Pancreas (tissue), 10 donors: ENCODE measurements at regions not wholly inside any gene's neighbourhood (a gene's known extent, or its start where the extent isn't known, plus 50 kb on each side); places are given as distances from the start of the nearest gene placed in this dataset.

ENCODE experiments used
- ATAC-seq, 4 donors: fragments of 200-7000 bp; cut with Tn5 transposase; one replicate each; pipeline versions ENCODE4 v1.8.0 to v1.9.1; 2020; ENCODE audit warnings: mild to moderate bottlenecking in 4 of 4, moderate library complexity in 4 of 4
- DNase-seq, 6 donors: peaks; one replicate each; pipeline ENCODE4 v3.0.0-alpha.2; 2020
- FAIRE-seq: peaks from 2 replicates; lab custom pipeline; 2012; peaks lifted over from hg19 to GRCh38; lab: Jason Lieb, UNC
- H3K27ac ChIP-seq, 4 donors: fragments of 200-600 bp; sonication (generic); 1 replicate in 3 of 4; 2 replicates in 1 of 4; pipeline versions ENCODE4 v1.5.0 to v1.8.0; 2020
- H3K27me3 ChIP-seq, 4 donors: fragments of 200-600 bp; one replicate each; pipeline ENCODE4 v1.8.0; 2021
- H3K36me3 ChIP-seq, 3 donors: fragments of 200-600 bp; sonication (generic) in 1 of 3; one replicate each; pipeline versions ENCODE4 v1.5.0 to v1.8.0; 2020 to 2021
- H3K4me1 ChIP-seq, 3 donors: fragments of 200-600 bp; one replicate each; pipeline ENCODE4 v1.8.0; 2021
- H3K4me3 ChIP-seq, 4 donors: fragments of 200-600 bp; sonication (generic) in 2 of 4; one replicate each; pipeline versions ENCODE4 v1.5.0 to v1.8.0; 2020 to 2021
- H3K9me3 ChIP-seq, 4 donors: fragments of 200-600 bp; one replicate each; pipeline ENCODE4 v1.8.0; 2021
- WGBS, 2 donors: extraction: QIAGEN DNeasy Blood & Tissue Kit; methylation state at CpG; one replicate each; pipeline ENCODE4 v1.1.7; 2013; 5-methylcytosine and 5-hydroxymethylcytosine counted together
- intact Hi-C, 3 donors: fragments of 100-400 bp; cut with DNase I; formaldehyde crosslinking; loops; one replicate each; pipeline versions ENCODE4 v1.11.1 to v1.14.2; 2022
- TF ChIP-seq, protein P1 (sequence below), 4 donors: fragments of 200-600 bp; sonication (generic) in 3 of 4; IDR thresholded peaks; one replicate each; pipeline versions ENCODE4 v1.5.0 to v1.8.0; 2021; ENCODE audit warnings: antibody characterized with exemption in 4 of 4
- donor health status: healthy with polysubstance abuse.
- donor health status: DM: no; HTN: no; CAD: no; lungs with moderate emphysema.
- donor health status: DM: no; HTN: no; CAD: no.
- donor health status: control.
- donor health status: control.
- donor health status: Bipolar disorder and iron deficiency.
- donor health status: DM: yes; HTN: yes; CAD: no.
- donor health status: DM: no; HTN: no; CAD: no.
- donor health status: DM: no; HTN: no; CAD: no.
- donor health status: DM: yes; HTN: yes; CAD: no.

DNA sequence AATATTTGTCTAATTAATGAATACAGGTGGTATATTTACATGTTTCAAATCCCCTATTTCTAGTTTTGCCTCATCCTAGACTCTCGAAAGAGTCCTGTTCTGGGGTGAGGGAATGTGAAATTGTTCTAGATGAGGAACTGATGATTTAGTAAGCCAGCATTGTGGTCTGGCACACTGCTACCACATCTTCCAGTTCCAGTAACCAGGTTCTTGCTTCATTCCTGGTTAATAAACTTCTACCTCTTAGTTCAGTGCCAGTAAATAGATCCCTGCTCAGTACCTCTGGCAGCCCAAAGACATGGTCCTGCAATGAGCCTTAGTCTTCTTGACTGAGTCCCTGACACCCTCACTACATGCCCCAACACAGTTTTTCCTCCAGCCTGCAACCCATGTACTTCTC, 207.7 kb downstream of the SREK1 start:
- no peak for DNase-seq
- no peaks in the 10 kb centered on the region for H3K9me3 ChIP-seq
- no peaks in the 10 kb centered on the region for H3K36me3 ChIP-seq
- TF ChIP-seq, protein P1, sequence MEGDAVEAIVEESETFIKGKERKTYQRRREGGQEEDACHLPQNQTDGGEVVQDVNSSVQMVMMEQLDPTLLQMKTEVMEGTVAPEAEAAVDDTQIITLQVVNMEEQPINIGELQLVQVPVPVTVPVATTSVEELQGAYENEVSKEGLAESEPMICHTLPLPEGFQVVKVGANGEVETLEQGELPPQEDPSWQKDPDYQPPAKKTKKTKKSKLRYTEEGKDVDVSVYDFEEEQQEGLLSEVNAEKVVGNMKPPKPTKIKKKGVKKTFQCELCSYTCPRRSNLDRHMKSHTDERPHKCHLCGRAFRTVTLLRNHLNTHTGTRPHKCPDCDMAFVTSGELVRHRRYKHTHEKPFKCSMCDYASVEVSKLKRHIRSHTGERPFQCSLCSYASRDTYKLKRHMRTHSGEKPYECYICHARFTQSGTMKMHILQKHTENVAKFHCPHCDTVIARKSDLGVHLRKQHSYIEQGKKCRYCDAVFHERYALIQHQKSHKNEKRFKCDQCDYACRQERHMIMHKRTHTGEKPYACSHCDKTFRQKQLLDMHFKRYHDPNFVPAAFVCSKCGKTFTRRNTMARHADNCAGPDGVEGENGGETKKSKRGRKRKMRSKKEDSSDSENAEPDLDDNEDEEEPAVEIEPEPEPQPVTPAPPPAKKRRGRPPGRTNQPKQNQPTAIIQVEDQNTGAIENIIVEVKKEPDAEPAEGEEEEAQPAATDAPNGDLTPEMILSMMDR (IDR thresholded peaks at IDR 0.05), result no peak
- intact Hi-C loops, result no loop called here
- H3K4me3 ChIP-seq, result no peak overlapping the region
- H3K4me1 ChIP-seq, result no peaks in the 10 kb centered on the region
- no peak for FAIRE-seq
- H3K27me3 ChIP-seq, result no peaks in the 10 kb centered on the region
- 90% methylated on average over 1 of the region's 1 CpG for WGBS, 2 donors
- ATAC-seq, result peak in 1 of 4 donors; percentile 14
- no peak overlapping the region for H3K27ac ChIP-seq

DNA sequence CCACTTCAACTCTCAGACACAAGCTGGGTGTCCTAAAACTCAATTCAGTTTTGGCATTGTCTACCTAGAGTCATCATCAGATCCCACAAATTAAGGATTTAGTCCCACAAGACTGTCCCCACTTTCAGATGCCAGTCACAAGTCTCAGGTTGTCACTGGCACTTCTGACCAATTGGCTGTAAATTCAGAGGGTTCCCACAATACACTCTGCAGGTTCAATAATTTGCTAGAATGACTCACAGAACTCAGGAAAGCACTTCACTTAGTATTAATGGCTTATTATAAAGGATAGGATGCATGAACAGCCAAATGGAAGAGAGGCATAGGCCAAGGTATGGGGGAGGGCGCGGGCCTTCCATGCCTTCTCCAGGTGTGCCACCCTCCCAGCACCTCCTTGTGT, 209.1 kb downstream of the SREK1 start:
- DNase-seq, result no peak
- 95 to 97% methylated on average over 2 of the region's 2 CpGs for WGBS, 2 donors
- FAIRE-seq, result no peak
- no peaks in the 10 kb centered on the region for H3K4me1 ChIP-seq
- intact Hi-C loops, result no loop called here
- no peaks in the 10 kb centered on the region for H3K36me3 ChIP-seq
- TF ChIP-seq, protein P1 (IDR thresholded peaks at IDR 0.05), result no peak
- H3K4me3 ChIP-seq, result no peak overlapping the region
- no peak overlapping the region for H3K27ac ChIP-seq
- no peaks in the 10 kb centered on the region for H3K27me3 ChIP-seq
- no peaks in the 10 kb centered on the region for H3K9me3 ChIP-seq
- ATAC-seq, result no peak

DNA sequence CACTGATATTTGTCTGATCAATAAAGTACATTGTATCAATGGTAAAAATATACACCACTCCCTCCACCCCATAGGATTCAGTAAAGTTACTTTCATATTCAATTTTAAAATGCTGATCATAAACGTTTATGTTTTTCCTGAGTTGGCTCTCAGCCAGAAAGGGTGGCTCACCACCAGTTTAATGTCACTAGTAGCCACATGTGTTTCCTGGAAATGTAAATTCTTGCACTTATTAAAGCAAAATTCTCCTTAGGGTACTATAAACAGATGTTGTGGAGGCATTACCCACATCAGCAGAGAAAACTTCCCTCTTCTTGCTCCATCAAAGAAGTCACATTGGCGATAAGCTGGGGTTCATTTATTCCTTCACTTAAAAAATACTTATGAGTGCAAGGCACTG, 210.3 kb downstream of the SREK1 start:
- Histone ChIP-seq H3K36me3 (no peaks in the 10 kb centered on the region), H3K27me3 (no peaks in the 10 kb centered on the region), H3K4me1 (no peaks in the 10 kb centered on the region), H3K9me3 (no peaks in the 10 kb centered on the region), H3K4me3 (no peak overlapping the region), H3K27ac (no peak overlapping the region)
- intact Hi-C loops, result no loop called here
- no peak for FAIRE-seq
- DNase-seq, result no peak
- 55% methylated on average over 2 of the region's 2 CpGs for WGBS, 2 donors
- no peak for ATAC-seq
- TF ChIP-seq, protein P1 (IDR thresholded peaks at IDR 0.05), result no peak

DNA sequence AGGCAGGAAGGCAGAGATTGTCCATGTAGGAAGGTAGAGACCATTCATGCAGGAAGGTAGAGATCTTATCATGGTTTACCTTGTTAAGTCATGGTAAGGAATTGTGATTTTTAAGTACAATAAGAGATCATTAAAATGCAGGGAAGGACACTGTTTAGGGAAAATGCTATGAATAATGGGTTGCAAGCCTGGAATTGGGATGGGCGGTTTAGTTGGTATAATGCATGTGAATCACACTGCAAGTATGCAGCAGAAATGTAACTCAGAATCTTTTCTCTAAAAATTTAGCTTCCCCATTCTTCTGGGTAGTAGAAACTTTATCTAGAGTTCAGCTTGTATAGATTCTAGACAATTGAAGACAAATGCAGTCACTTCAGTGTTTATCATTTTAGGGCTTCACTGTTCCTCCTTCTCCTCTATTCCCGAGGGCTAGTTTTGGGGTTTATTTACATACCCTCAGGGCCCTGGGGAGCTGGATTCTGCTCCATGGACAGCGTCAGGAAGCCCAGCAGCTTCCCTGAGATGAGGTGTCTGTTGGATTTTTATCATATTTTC, 212.0 kb downstream of the SREK1 start:
- intact Hi-C loops, result no loop called here
- Histone ChIP-seq H3K36me3 (no peaks in the 10 kb centered on the region), H3K27ac (no peak overlapping the region), H3K9me3 (no peaks in the 10 kb centered on the region), H3K4me1 (no peaks in the 10 kb centered on the region), H3K27me3 (no peaks in the 10 kb centered on the region), H3K4me3 (no peak overlapping the region)
- 79 to 83% methylated on average over 3 of the region's 3 CpGs for WGBS, 2 donors
- FAIRE-seq (no peak), ATAC-seq (no peak), DNase-seq (no peak)
- TF ChIP-seq, protein P1 (IDR thresholded peaks at IDR 0.05), result no peak

DNA sequence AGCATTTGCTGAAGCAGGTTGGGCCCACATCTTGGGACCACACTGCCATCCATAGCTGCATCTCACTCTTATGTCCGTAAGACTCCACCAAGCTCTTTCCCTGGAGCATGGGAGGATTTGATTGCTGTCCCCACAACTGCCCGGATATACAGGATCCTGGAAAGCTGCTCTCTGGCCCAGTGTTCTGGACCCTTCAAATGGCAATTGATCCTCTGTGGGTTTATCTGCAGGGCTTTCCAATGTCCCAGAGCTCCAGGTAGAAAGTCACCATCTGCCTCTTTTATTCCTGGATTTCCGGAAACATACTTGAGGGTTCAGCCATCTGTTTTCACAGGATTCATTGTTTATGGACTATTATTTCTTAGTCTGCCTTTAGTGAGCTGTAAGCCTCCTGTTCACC, 214.6 kb downstream of the SREK1 start:
- no peak for FAIRE-seq
- 94 to 97% methylated on average over 3 of the region's 3 CpGs for WGBS, 2 donors
- TF ChIP-seq, protein P1 (IDR thresholded peaks at IDR 0.05), result no peak

More for the DNA sequence above, 214.6 kb downstream of the SREK1 start:
- Histone ChIP-seq H3K4me3 (no peak overlapping the region), H3K4me1 (no peaks in the 10 kb centered on the region), H3K36me3 (no peaks in the 10 kb centered on the region), H3K27me3 (no peaks in the 10 kb centered on the region), H3K9me3 (no peaks in the 10 kb centered on the region), H3K27ac (no peak overlapping the region)
- ATAC-seq (no peak), DNase-seq (no peak)
- intact Hi-C loops, result no loop called here
